Gastrocnemius medialis (tissue), 4 donors: ENCODE measurements at regions not wholly inside any gene's neighbourhood (a gene's known extent, or its start where the extent isn't known, plus 50 kb on each side); places are given as distances from the start of the nearest gene placed in this dataset.

ENCODE experiments used
- POLR2A ChIP-seq, 2 donors: fragments of 450-650 bp; IDR thresholded peaks; one replicate each; pipeline ENCODE4 v1.6.1; 2017; ENCODE audit warnings: antibody characterized with exemption in 2 of 2, mild to moderate bottlenecking in 2 of 2, moderate library complexity in 2 of 2
- TF ChIP-seq, protein P1 (sequence below), 5 experiments: fragments of 450-650 bp in 3 of 5; fragments of 200-600 bp in 2 of 5; sonication (generic) in 2 of 5; IDR thresholded peaks in 4 of 5; conservative IDR thresholded peaks in 1 of 5; 1 replicate in 4 of 5; 2 replicates in 1 of 5; pipeline ENCODE4 v1.5.1; 2016 to 2019; ENCODE audit warnings: antibody characterized with exemption in 5 of 5, mild to moderate bottlenecking in 3 of 5, moderate library complexity in 3 of 5

DNA sequence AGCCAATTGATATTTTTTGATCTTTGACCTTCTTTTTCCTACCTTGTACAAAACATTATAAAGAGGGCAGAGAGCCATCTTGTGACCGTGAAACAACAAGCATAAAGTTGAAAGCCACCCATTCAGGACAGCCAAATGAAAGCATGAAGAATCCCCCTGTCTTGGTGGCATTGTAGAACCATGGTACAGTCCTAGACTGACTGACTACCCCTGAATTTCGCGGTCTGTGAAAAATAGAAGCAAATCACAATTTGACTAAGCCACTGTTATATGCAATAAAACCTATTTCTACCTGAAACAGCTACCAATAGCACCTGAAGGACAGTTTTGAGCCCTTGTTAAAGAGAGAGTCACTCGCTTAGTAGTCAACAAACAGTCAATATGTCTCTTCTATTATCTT, 527.4 kb downstream of the MID1IP1 start:
- TF ChIP-seq, protein P1, sequence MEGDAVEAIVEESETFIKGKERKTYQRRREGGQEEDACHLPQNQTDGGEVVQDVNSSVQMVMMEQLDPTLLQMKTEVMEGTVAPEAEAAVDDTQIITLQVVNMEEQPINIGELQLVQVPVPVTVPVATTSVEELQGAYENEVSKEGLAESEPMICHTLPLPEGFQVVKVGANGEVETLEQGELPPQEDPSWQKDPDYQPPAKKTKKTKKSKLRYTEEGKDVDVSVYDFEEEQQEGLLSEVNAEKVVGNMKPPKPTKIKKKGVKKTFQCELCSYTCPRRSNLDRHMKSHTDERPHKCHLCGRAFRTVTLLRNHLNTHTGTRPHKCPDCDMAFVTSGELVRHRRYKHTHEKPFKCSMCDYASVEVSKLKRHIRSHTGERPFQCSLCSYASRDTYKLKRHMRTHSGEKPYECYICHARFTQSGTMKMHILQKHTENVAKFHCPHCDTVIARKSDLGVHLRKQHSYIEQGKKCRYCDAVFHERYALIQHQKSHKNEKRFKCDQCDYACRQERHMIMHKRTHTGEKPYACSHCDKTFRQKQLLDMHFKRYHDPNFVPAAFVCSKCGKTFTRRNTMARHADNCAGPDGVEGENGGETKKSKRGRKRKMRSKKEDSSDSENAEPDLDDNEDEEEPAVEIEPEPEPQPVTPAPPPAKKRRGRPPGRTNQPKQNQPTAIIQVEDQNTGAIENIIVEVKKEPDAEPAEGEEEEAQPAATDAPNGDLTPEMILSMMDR (IDR thresholded peaks at IDR 0.05 in 4 of 5, conservative IDR thresholded peaks at IDR 0.05 in 1 of 5): no peak
- TF ChIP-seq POLR2A (IDR thresholded peaks at IDR 0.05): no peak
